ENCODE measurements at regions not wholly inside any gene's neighbourhood (a gene's known extent, or its start where the extent isn't known, plus 50 kb on each side); places are given as distances from the start of the nearest gene placed in this dataset.
"Not testable (repeated sequence)": the region's sequence is repeated elsewhere in the genome, so short reads cannot be mapped to it uniquely, and the experiment has no call there.

- H3K4me3 ChIP-seq (ENCODE audit: low read depth in 1 of 2, low read length in 2 of 2), result no peak overlapping the region
- no peaks in the 10 kb centered on the region for H3K36me3 ChIP-seq (ENCODE audit: control insufficient read depth in 1 of 2, insufficient read depth in 2 of 2, low read length in 2 of 2)
- H3K27ac ChIP-seq (ENCODE audit: low read length), result no peak overlapping the region
- H3K4me1 ChIP-seq (ENCODE audit: control insufficient read depth in 1 of 2, insufficient read depth in 2 of 2, low read length in 2 of 2), result peaks cover 0 to 15% of the 10 kb centered on the region in 2 donors
- no peaks in the 10 kb centered on the region for H3K27me3 ChIP-seq (ENCODE audit: low read depth, low read length)
- H3K9me3 ChIP-seq (ENCODE audit: control insufficient read depth in 1 of 2, low read length in 2 of 2), result no peaks in the 10 kb centered on the region
These were observed 129.9 kb downstream of the UTRN start for GRCh38 chr6:144415014-144415413.

GRCh38 chr6:144415835-144416237 is 130.7 kb downstream of the UTRN start:
- H3K9me3 ChIP-seq (ENCODE audit: control insufficient read depth in 1 of 2, low read length in 2 of 2), result no peaks in the 10 kb centered on the region
- H3K27ac ChIP-seq (ENCODE audit: low read length), result no peak overlapping the region
- peaks cover 0 to 15% of the 10 kb centered on the region in 2 donors for H3K4me1 ChIP-seq (ENCODE audit: control insufficient read depth in 1 of 2, insufficient read depth in 2 of 2, low read length in 2 of 2)
- H3K27me3 ChIP-seq (ENCODE audit: low read depth, low read length), result no peaks in the 10 kb centered on the region
- no peak overlapping the region for H3K4me3 ChIP-seq (ENCODE audit: low read depth in 1 of 2, low read length in 2 of 2)
- H3K36me3 ChIP-seq (ENCODE audit: control insufficient read depth in 1 of 2, insufficient read depth in 2 of 2, low read length in 2 of 2), result no peaks in the 10 kb centered on the region

- H3K9me3 ChIP-seq (ENCODE audit: control insufficient read depth in 1 of 2, low read length in 2 of 2), result no peaks in the 10 kb centered on the region
- no peak overlapping the region for H3K27ac ChIP-seq (ENCODE audit: low read length)
- no peak overlapping the region for H3K4me3 ChIP-seq (ENCODE audit: low read depth in 1 of 2, low read length in 2 of 2)
- H3K4me1 ChIP-seq (ENCODE audit: control insufficient read depth in 1 of 2, insufficient read depth in 2 of 2, low read length in 2 of 2), result peaks cover 0 to 15% of the 10 kb centered on the region in 2 donors
- no peaks in the 10 kb centered on the region for H3K27me3 ChIP-seq (ENCODE audit: low read depth, low read length)
- H3K36me3 ChIP-seq (ENCODE audit: control insufficient read depth in 1 of 2, insufficient read depth in 2 of 2, low read length in 2 of 2), result no peaks in the 10 kb centered on the region
These were observed 131.1 kb downstream of the UTRN start for GRCh38 chr6:144416244-144416643.

- no peaks in the 10 kb centered on the region for H3K27me3 ChIP-seq (ENCODE audit: low read depth, low read length)
- H3K27ac ChIP-seq (ENCODE audit: low read length), result no peak overlapping the region
- no peaks in the 10 kb centered on the region for H3K36me3 ChIP-seq (ENCODE audit: control insufficient read depth in 1 of 2, insufficient read depth in 2 of 2, low read length in 2 of 2)
- no peak overlapping the region for H3K4me3 ChIP-seq (ENCODE audit: low read depth in 1 of 2, low read length in 2 of 2)
- no peaks in the 10 kb centered on the region for H3K9me3 ChIP-seq (ENCODE audit: control insufficient read depth in 1 of 2, low read length in 2 of 2)
- peaks cover 0 to 10% of the 10 kb centered on the region in 2 donors for H3K4me1 ChIP-seq (ENCODE audit: control insufficient read depth in 1 of 2, insufficient read depth in 2 of 2, low read length in 2 of 2)
These were observed 131.6 kb downstream of the UTRN start for GRCh38 chr6:144416773-144417172.

- H3K4me1 ChIP-seq (ENCODE audit: control insufficient read depth in 1 of 2, insufficient read depth in 2 of 2, low read length in 2 of 2), result peaks cover 0 to 9% of the 10 kb centered on the region in 2 donors
- H3K27me3 ChIP-seq (ENCODE audit: low read depth, low read length), result no peaks in the 10 kb centered on the region
- no peaks in the 10 kb centered on the region for H3K9me3 ChIP-seq (ENCODE audit: control insufficient read depth in 1 of 2, low read length in 2 of 2)
- no peak overlapping the region for H3K27ac ChIP-seq (ENCODE audit: low read length)
- H3K4me3 ChIP-seq (ENCODE audit: low read depth in 1 of 2, low read length in 2 of 2), result no peak overlapping the region
- H3K36me3 ChIP-seq (ENCODE audit: control insufficient read depth in 1 of 2, insufficient read depth in 2 of 2, low read length in 2 of 2), result no peaks in the 10 kb centered on the region
These were observed 132.5 kb downstream of the UTRN start for GRCh38 chr6:144417681-144418080.

- Histone ChIP-seq H3K9me3 (ENCODE audit: control insufficient read depth in 1 of 2, low read length in 2 of 2) (no peaks in the 10 kb centered on the region), H3K27me3 (ENCODE audit: low read depth, low read length) (no peaks in the 10 kb centered on the region), H3K4me1 (ENCODE audit: control insufficient read depth in 1 of 2, insufficient read depth in 2 of 2, low read length in 2 of 2) (peaks cover 0 to 9% of the 10 kb centered on the region in 2 donors), H3K4me3 (ENCODE audit: low read depth in 1 of 2, low read length in 2 of 2) (no peak overlapping the region), H3K36me3 (ENCODE audit: control insufficient read depth in 1 of 2, insufficient read depth in 2 of 2, low read length in 2 of 2) (peaks cover 0 to 10% of the 10 kb centered on the region in 2 donors), H3K27ac (ENCODE audit: low read length) (no peak overlapping the region)
These were observed 133.9 kb downstream of the UTRN start for GRCh38 chr6:144418959-144419545.

- Histone ChIP-seq H3K36me3 (ENCODE audit: control insufficient read depth in 1 of 2, insufficient read depth in 2 of 2, low read length in 2 of 2) (peaks cover 4 to 22% of the 10 kb centered on the region in 2 donors), H3K27ac (ENCODE audit: low read length) (no peak overlapping the region), H3K27me3 (ENCODE audit: low read depth, low read length) (no peaks in the 10 kb centered on the region), H3K4me1 (ENCODE audit: control insufficient read depth in 1 of 2, insufficient read depth in 2 of 2, low read length in 2 of 2) (no peaks in the 10 kb centered on the region), H3K4me3 (ENCODE audit: low read depth in 1 of 2, low read length in 2 of 2) (no peak overlapping the region), H3K9me3 (ENCODE audit: control insufficient read depth in 1 of 2, low read length in 2 of 2) (no peaks in the 10 kb centered on the region)
These were observed 138.0 kb downstream of the UTRN start for GRCh38 chr6:144423167-144423566.

GRCh38 chr6:144429753-144430152 is 144.6 kb downstream of the UTRN start:
- H3K27me3 ChIP-seq (ENCODE audit: low read depth, low read length), result no peaks in the 10 kb centered on the region
- H3K27ac ChIP-seq (ENCODE audit: low read length), result no peak overlapping the region
- H3K4me1 ChIP-seq (ENCODE audit: control insufficient read depth in 1 of 2, insufficient read depth in 2 of 2, low read length in 2 of 2), result no peaks in the 10 kb centered on the region
- no peaks in the 10 kb centered on the region for H3K9me3 ChIP-seq (ENCODE audit: control insufficient read depth in 1 of 2, low read length in 2 of 2)
- H3K36me3 ChIP-seq (ENCODE audit: control insufficient read depth in 1 of 2, insufficient read depth in 2 of 2, low read length in 2 of 2), result peaks cover 16 to 19% of the 10 kb centered on the region in 2 donors
- no peak overlapping the region for H3K4me3 ChIP-seq (ENCODE audit: low read depth in 1 of 2, low read length in 2 of 2)

GRCh38 chr6:144433446-144433845 is 148.3 kb downstream of the UTRN start:
- peaks cover 24 to 25% of the 10 kb centered on the region in 2 donors for H3K36me3 ChIP-seq (ENCODE audit: control insufficient read depth in 1 of 2, insufficient read depth in 2 of 2, low read length in 2 of 2)
- H3K27ac ChIP-seq (ENCODE audit: low read length); H3K27me3 ChIP-seq (ENCODE audit: low read depth, low read length); H3K4me3 ChIP-seq (ENCODE audit: low read depth in 1 of 2, low read length in 2 of 2); H3K9me3 ChIP-seq (ENCODE audit: control insufficient read depth in 1 of 2, low read length in 2 of 2); H3K4me1 ChIP-seq (ENCODE audit: control insufficient read depth in 1 of 2, insufficient read depth in 2 of 2, low read length in 2 of 2): not testable (repeated sequence)

GRCh38 chr6:144434308-144434990 is 149.3 kb downstream of the UTRN start:
- Histone ChIP-seq H3K9me3 (ENCODE audit: control insufficient read depth in 1 of 2, low read length in 2 of 2) (no peaks in the 10 kb centered on the region), H3K4me1 (ENCODE audit: control insufficient read depth in 1 of 2, insufficient read depth in 2 of 2, low read length in 2 of 2) (no peaks in the 10 kb centered on the region), H3K27me3 (ENCODE audit: low read depth, low read length) (no peaks in the 10 kb centered on the region), H3K36me3 (ENCODE audit: control insufficient read depth in 1 of 2, insufficient read depth in 2 of 2, low read length in 2 of 2) (peaks cover 30% of the 10 kb centered on the region in 2 donors), H3K27ac (ENCODE audit: low read length) (no peak overlapping the region), H3K4me3 (ENCODE audit: low read depth in 1 of 2, low read length in 2 of 2) (no peak overlapping the region)

GRCh38 chr6:144435602-144436426 is 150.7 kb downstream of the UTRN start:
- H3K27ac ChIP-seq (ENCODE audit: low read length), result no peak overlapping the region
- no peak overlapping the region for H3K4me3 ChIP-seq (ENCODE audit: low read depth in 1 of 2, low read length in 2 of 2)
- no peaks in the 10 kb centered on the region for H3K4me1 ChIP-seq (ENCODE audit: control insufficient read depth in 1 of 2, insufficient read depth in 2 of 2, low read length in 2 of 2)
- H3K36me3 ChIP-seq (ENCODE audit: control insufficient read depth in 1 of 2, insufficient read depth in 2 of 2, low read length in 2 of 2), result peaks cover 30% of the 10 kb centered on the region in 2 donors
- no peaks in the 10 kb centered on the region for H3K9me3 ChIP-seq (ENCODE audit: control insufficient read depth in 1 of 2, low read length in 2 of 2)
- no peaks in the 10 kb centered on the region for H3K27me3 ChIP-seq (ENCODE audit: low read depth, low read length)

Data from muscle layer of duodenum (tissue), 2 donors.